ENCODE measurements at regions not wholly inside any gene's neighbourhood (a gene's known extent, or its start where the extent isn't known, plus 50 kb on each side); places are given as distances from the start of the nearest gene placed in this dataset.
"Not testable (repeated sequence)": the region's sequence is repeated elsewhere in the genome, so short reads cannot be mapped to it uniquely, and the experiment has no call there.

DNA sequence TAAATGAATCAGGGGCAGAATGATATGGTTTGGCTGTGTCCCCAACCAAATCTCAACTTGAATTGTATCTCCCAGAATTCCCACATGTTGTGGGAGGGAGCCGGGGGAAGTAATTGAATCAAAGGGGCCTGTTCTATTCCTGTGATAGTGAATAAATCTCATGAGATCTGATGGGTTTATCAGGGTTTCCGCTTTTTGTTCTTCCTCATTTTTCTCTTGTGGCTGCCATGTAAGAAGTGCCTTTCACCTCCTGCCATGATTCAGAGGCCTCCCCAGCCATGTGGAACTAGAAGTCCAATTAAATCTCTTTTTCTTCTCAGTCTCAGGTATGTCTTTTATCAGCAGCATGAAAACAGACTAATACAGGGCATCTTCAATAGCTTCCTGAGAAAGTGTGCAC lies 107.0 kb downstream of the OTUD1 start:
- DNase-seq: not testable (repeated sequence)

DNA sequence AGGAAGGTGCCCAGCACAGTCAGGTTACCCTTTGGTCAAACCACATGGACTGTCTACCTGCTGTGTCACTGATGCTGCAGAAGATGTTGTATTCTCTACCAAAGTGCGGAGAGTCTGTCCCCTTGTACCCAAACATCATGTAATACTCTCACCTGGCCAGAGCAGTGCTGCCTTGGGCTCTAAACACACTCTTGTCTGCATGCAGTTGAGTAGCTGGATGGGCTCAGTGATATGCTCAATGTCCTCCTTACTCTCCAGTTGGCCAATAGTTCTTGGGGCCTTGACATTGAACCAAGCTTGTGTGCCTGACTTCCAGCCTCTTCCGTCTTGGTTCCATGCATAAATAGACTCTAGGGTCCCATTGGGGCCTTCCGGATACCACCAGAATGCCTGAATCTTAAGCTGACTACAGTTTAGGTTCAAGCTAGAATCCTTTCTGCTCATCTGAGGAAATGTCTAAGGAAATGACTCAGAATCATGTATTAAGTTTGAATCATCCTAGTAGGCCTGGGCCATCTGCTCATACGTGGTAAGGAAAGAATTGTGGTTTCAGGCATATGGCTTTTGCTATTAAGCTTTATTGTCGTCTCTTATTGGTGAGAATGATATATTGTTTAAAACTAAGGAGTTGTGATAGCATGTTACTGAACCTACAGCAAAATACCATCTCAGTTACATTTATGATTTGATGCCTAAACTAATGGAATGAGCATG lies 118.0 kb downstream of the OTUD1 start:
- no peak for DNase-seq

DNA sequence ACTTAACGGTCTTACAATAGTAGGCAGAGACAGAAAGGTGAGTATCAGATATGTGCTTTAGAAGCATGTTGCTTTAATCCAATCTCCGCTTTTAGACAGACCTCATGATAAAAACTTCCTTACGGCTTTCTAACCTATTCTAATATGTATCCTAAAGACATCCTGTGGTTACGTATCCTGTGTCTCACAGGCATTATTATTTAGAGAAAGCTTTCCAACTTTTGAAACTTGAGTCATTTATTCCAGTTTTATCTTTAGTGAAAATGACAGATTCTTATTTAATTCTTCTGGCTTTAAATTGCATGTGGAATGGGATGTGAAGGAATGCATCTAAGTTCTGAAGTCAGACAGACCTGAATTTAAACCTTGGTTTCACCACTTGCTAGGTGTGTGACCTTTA lies 118.9 kb downstream of the OTUD1 start:
- DNase-seq: no peak

DNA sequence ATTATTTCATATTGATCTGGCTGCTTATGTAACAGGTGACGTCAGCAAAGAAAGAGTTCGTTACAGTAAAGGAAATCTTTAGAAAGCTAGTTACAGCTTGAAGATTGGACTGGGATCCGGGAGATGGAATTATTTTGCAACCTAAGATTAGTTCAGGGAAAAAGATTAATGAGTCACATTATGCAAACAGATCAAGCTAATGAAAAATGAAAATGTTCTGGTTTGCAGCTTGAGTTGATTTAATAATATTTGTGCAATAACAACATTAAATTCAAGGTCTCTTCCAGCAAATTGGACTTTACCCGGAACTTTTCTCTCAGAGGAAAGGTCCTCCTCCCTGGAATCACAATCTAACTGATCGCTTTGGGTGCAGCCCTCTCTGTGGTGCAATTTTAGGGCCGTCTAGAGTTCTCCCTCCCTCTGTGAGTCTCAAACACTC lies 119.5 kb downstream of the OTUD1 start:
- no peak for DNase-seq

DNA sequence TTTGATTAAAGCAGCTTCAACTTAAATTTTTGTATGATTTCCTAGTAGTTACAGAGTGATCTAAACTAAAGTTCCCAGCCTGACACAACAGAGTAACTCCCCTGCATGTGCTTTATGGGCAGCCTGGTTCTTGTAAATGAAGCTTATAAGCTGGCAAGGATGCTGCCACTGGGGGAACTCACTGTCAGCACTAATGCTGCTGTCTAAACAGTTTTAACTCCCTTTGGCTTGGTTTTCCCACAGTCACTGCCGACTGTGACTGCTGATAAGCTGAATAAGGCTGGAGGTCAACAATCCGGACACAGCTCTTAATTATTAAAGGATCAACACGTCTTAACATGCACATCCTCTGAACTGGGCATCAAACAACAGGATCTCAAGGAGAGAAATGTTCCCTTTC lies 130.1 kb downstream of the OTUD1 start:
- no peak for DNase-seq

DNA sequence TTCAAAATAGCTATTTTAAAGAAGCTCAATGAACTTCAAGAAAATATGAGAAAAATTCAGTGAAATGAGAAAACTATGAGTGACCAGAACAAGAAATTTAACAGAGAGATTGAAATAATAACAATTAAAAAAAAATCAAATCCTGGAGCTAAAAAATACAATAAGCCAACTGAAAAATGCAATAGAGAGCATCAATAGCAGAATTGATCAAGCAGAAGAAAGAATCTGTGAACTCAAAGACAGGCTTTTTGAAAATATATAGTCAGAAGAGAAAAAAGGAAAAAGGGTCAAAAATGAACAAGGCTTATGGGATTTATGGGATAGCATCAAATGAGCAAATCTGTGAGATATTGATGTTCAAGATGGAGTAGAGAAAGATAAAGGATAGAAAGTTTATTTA lies 133.0 kb downstream of the OTUD1 start:
- no peak for DNase-seq

DNA sequence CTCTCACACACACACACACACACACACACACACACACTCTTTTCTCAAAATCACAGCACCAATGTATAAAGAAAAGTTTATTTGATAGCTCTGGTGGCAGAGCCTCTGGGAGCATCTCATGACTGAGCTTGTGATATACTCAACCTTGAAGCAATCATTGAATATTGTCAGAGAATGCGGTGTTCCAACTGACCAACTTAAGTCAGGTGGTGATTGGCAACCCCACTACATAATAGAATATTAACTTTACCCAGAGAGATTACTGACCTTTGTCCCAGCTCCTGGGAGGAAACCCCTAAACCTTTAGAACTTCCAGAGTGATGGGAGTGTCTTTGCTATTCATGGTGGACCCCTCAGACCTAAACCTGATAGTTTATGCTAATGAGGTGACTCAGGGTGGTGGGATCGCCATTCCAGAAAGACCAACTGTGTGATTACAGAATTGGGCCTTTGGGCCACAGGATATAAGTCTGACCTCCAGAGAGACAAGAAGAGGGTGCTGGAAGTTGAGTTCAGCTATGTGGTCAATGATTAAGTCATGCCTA lies 143.1 kb downstream of the OTUD1 start:
- DNase-seq: no peak

DNA sequence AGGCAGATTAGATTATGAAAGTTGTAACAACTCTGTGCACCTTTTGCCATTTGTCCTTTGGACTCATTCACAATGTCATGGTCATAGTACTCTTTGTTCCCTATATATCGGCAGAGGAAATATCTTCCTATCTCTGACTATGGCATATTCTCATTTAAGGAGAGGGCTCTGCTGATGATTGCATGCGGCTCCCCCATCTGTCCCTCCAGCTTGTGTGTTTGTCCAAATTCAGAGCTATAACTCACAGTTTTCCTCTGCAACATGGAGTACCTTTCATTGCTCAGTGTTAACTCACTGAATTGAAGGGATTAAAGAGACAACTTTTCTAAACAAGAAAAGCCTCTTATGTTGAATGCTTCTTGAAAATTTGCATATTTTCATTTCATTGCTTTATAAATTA lies 145.5 kb downstream of the OTUD1 start:
- DNase-seq: no peak

DNA sequence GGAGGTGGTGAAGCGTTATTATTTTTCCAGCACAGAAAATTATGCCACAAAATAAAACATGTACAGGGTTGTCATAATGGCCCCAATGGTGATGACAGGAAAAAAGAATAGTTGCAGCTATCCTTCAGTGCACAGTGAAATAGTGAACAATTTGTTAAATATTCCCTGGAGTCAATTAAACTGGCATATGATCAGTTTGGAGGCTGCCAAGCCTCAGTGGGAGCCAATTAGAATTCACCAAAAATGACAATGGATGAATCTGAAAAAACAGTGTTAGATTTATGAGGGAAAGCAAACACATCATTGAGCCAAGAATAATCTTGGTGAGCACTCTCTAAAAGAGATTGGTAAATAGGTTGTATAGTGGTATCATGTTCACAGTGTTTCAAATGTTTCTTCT lies 146.3 kb downstream of the OTUD1 start:
- peak; percentile 28 for DNase-seq

DNA sequence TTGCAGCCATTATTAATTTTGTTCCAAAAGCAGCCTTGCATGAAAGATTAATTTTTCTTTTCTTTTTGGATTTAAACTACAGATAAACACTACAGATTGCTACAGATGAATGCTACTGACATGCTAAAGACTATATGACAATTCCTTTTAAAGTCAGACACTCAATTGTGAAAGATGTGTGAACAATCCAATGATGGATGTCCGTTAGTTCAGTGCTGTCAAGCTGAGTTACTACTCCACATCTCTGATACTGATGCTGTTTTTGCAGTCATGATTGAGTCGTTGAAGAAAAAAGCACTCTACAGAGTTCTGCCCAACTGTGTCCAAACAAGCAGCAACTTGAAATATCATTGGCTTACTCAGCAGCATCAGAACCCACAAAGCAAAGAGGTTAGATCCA lies 146.8 kb downstream of the OTUD1 start:
- no peak for DNase-seq

DNA sequence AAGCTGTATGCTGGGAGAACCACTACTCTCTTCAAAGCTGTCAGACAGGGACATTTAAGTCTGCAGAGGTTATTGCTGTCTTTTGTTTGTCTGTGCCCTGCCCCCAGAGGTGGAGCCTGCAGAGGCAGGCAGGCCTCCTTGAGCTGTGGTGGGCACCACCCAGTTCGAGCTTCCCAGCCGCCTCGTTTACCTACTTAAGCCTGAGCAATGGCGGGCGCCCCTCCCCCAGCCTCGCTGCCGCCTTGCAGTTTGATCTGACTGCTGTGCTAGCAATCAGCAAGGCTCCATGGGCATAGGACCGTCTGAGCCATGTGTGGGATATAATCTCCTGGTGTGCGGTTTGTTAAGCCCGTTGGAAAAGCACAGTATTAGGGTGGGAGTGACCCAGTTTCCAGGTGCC lies 156.4 kb downstream of the OTUD1 start:
- DNase-seq: not testable (repeated sequence)

DNA sequence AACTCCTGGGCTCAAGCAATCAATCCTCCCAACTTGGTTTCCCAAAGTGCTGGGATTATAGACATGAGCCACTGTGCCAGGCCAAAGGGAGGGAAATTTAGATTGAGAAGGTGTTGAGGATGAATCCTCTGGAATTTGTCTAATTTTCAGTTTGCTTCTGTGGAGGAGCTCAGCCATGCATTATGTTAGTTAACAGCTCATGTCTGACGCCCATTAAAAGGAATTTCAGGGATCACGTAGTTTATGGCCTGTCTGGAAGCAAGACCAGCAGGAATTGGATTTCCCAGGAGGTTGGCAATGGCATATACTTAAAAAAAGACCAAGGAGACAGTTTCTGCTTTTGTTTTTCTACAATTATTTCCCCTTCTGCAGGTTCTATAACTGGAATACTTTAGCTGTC lies 165.7 kb downstream of the OTUD1 start:
- no peak for DNase-seq

DNA sequence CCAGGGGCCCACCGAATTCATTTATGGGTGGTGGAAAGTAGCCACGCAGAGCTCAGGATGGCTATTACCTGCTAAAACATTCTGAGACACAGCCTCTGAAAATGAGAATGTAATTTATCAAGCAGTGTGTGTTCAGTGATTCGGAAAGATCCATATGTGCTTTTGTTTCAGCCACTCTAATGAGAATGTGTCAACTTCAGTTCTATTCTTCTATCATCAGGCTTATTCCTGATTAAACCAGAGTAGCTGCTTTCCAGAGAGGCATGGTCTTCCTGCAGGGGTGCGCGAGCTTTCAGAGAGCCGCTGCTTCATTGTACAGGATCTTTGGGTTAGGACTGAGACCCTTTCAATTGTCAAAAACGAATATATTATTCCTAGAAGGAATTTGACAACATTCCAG lies 167.6 kb downstream of the OTUD1 start:
- no peak for DNase-seq

DNA sequence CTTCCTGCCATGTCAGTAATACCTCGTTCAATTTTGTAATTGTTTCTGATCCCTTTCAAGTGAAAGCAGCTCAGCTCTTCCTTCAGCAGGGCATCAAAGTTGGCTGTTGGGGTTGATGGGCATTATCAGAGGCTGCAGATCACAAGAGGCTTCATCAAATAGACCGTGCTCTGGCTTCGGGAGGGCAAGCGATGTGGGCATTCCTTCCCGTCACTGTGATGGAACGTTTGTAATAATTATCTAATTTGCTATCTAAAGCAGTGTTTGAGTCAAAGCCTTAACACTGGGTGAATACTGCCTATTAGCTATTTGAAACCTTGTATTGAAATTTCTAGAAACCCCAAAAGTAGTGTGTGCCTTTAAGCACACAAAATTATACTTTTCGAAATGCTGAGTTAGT lies 170.1 kb downstream of the OTUD1 start:
- DNase-seq: no peak

DNA sequence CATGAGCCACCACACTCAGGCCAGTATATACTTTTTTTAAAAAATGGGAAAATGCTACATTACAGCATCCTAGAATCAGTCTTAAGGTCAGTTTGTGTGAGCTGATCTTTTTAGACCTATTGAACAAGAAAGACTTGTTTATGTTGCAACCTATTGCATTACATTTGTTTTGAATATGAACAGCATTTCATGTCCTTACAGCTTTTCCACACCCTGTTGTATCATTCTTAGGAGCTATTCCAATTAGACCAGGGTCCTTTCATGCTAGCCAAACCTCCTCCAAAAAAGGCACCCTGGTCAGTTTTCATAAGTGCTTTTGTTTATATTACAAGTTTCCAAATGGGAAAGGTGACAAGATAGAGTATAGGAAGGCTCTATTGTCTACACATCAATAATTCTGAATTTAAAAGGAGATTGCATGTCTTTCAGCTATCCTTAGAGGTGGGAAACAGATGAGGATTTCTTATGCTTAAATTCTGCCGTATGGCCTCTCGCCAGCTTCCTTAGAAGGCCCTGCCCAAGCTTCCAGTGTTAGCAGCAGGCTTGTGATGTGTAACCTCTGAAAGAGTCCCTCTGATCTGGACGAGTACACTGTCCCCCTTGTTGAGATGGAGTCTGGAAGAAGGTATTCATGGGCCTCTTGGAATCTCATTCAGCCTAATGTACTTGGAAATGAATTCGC lies 171.9 kb downstream of the OTUD1 start:
- DNase-seq: no peak

DNA sequence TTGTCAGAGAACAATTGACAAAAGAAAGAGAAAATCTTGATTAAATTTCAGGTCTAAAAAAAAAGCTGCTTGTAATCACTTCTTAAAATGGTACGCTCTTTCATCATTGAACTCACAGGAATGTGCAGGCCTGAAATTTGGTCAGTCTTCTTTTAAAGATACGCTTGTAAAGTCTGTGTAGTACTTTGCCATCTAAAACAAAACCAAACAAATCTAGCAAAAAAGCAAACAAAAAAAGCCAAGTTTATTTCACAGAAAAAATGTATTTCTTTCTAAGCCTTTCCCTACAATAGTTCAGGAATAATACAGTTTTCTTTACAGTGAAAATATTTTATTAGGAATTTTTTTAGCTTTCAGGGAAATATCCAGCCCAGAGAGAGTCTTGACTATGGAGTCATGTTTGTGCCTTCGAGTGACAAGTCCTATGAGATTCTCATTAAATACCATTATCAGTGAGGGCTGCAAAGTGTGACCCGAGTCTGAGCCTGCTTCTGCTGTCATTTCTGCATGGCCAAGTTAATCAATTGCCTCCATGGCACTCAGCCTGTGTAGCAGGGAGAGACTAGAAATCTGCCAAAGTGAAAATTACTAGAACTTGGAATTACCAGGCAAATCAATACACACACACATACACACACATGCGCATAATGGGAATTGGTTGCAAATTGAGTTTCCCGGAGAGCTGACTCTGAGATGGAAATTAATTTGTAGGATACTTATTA lies 172.6 kb downstream of the OTUD1 start:
- no peak for DNase-seq

DNA sequence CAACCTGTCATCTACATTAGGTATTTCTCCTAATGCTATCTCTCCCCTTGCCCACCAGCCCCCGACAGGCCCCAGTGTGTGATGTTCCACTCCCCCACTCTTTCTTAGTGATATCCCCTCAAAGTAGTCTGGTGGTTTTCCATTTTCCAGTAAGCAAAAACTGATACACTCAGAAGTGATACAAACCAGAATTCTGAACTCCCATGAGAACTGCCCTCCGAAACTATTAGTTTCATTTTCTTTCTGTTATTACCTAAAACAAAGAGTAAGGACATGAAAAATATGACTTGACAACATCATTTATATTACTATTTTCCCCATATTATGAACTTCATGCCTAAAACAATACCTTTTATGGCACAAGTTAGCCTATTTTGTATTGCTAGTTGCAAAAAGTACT lies 175.0 kb downstream of the OTUD1 start:
- no peak for DNase-seq

DNA sequence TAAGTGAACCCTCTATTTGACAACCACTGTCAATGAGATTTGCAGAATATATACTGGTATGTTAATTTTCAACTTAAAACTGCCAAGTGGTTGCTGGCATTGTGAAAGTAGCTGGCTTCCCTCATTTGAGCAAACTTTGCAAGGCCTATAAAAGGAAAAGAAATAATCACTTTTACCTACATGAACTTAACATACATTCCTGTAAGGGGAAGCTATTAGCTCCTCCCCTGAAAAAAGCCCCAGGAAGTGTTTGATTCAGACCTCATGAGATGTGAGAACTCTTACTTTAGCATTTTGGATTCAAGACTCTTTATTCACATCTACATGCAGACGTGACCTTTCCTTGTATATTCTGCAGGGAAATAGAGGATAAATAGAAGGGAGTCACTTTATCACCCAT lies 175.6 kb downstream of the OTUD1 start:
- no peak for DNase-seq

DNA sequence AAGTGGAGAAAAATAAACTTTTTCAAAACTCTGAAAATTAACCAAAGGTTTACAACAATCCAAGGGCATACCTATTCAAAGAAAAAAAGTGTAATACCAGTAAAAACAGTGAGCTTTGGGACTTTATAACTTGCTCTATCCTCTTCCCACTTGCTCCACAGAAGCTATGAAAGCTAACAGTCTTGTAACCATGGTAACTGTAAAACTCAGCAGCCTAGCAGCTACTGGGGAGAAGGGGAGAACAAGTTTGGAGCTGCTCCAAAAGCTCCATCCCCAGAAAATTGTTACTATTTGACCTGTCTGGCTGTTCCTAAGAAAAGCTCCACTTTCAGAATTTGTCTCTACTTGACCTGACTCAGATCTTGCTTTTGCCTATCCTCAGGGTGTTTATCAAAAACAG lies 191.5 kb downstream of the OTUD1 start:
- DNase-seq: no peak

DNA sequence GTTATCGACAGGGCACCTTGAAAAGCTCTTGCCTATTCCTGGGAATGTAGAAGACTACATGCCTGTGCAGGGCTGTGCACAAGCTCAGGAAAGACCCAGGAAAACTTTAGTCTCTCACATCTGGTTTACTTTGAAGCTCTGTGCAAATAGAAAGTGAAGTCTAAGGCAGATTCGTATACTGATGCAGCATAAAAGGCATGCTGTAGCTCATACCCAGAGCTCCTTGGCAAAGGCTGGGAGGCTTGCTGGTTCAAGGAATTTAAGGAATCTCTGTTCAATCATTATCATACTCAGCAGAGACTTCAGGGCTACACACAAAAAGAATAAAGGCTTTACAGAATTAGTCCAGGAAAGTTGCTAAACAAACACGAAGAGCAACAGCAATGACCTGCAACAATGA lies 192.0 kb downstream of the OTUD1 start:
- no peak for DNase-seq

DNA sequence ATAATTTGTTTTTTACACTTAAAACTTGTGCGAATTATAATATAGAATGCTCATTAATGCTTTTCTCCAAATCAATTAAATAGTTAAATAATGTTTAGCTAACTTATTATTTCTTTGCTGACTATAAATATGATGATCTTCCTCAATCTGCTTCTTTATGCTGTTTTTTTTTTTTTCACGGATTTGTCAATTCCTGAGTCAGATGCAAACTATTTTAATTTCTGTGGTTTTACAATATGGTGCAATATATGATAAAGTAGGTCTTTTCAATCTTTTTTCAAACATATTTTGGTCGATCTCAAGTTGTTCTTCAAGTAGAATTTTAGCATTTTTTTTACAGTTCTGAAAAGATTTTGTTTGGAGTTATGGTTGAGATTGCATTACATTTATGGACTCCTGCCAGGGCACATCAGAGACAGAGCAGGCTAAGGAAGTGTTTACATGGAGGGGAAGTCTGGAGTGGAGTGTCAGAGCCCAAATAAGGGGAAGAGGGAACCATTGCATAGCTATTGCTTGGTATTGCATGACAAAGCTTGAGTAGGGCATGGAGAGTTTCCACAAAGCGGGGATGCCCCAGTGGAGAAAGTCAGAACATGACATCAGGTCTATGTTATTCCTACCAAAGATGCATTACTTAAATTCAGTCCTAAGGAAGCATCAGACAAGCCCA lies 204.4 kb downstream of the OTUD1 start:
- peak; percentile 1 for DNase-seq

DNA sequence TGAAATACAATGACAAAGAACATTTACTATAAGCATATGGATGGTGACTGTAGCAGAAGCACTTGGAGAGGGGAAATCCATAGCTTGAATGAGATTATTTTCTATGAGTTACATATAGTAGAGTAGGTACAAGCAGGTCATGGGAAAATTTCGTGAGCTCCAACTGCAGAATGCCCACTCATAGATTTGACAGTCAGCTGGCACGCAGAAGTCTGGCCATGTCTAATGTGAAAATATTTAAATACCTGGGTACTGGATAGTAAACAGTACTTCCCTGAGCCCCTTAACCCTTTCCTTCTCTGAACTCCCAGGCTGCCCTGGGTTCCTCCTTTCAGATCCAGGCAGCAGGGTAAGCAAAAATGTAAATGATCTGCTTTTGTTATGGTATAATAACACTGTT lies 209.7 kb downstream of the OTUD1 start:
- no peak for DNase-seq

DNA sequence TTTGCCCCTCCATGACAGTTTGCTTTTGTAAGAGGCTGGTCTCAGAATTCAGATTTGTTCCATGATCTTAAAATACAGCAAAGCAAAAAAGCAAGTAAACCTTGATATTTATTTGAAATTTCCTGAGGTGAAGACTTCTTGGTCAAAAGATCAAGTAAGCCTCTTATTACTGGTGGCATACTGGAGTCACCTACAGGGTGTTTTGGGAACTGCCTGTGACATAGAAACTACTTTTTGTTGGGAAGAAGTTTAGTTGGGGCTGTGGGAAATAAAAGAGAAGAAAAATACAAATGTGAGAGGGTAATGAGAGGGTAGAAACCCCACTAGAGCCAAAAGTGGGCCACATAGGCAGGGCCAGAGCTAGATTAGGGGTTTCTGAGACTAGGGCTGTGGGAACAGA lies 217.9 kb downstream of the OTUD1 start:
- DNase-seq: no peak

Measured in NCI-H2029 treated with DMSO at 0.1 percent for 48 hours (cell line).